ENCODE measurements at regions not wholly inside any gene's neighbourhood (a gene's known extent, or its start where the extent isn't known, plus 50 kb on each side); places are given as distances from the start of the nearest gene placed in this dataset.
A peak's percentile ranks its signal among the peaks of the same experiment; 100 is the strongest.
"Not testable (repeated sequence)": the region's sequence is repeated elsewhere in the genome, so short reads cannot be mapped to it uniquely, and the experiment has no call there.

- Mint-ChIP-seq H3K36me3 (ENCODE audit: low read depth) (no peaks in the 10 kb centered on the region), H3K9me3 (no peaks in the 10 kb centered on the region), H3K4me1 (peaks cover 9% of the 10 kb centered on the region), H3K27me3 (peaks cover 36% of the 10 kb centered on the region), H3K27ac (no peak overlapping the region), H3K4me3 (no peak overlapping the region)
- no peak for DNase-seq
- ChIA-PET POLR2A (no interaction called here), CTCF (no interaction called here)
These were observed 185.0 kb upstream of the NRXN3 start for GRCh38 chr14:77985211-77985615.

- Mint-ChIP-seq H3K27ac (no peak overlapping the region), H3K4me3 (no peak overlapping the region), H3K27me3 (peaks cover 28% of the 10 kb centered on the region)
These were observed 183.4 kb upstream of the NRXN3 start for GRCh38 chr14:77986773-77987172.

GRCh38 chr14:77988096-77988870 is 181.9 kb upstream of the NRXN3 start:
- peaks cover 4% of the 10 kb centered on the region for H3K4me1 Mint-ChIP-seq
- H3K36me3 Mint-ChIP-seq (ENCODE audit: low read depth) = no peaks in the 10 kb centered on the region
- ChIA-PET POLR2A (no interaction called here), CTCF (interaction anchor here (0.9 kb wide), 1 partner anchor 125 kb away, joined by 3 read pairs; no protein-coding TSS in a partner anchor)
- DNase-seq = no peak
- no peaks in the 10 kb centered on the region for H3K9me3 Mint-ChIP-seq
- no peak overlapping the region for H3K27ac Mint-ChIP-seq
- H3K27me3 Mint-ChIP-seq = peaks cover 23% of the 10 kb centered on the region
- no peak overlapping the region for H3K4me3 Mint-ChIP-seq

More at GRCh38 chr14:77986773-77987172, 183.4 kb upstream of the NRXN3 start:
- ChIA-PET POLR2A (no interaction called here), CTCF (no interaction called here)
- Mint-ChIP-seq H3K9me3 (no peaks in the 10 kb centered on the region), H3K36me3 (ENCODE audit: low read depth) (no peaks in the 10 kb centered on the region), H3K4me1 (peaks cover 4% of the 10 kb centered on the region)
- DNase-seq = no peak

GRCh38 chr14:77988970-77989369 is 181.2 kb upstream of the NRXN3 start:
- Mint-ChIP-seq H3K27me3 (peaks cover 23% of the 10 kb centered on the region), H3K27ac (no peak overlapping the region), H3K9me3 (no peaks in the 10 kb centered on the region), H3K36me3 (ENCODE audit: low read depth) (no peaks in the 10 kb centered on the region), H3K4me3 (no peak overlapping the region), H3K4me1 (peaks cover 4% of the 10 kb centered on the region)
- DNase-seq = no peak
- CTCF ChIA-PET = interaction anchor here (0.9 kb wide), 1 partner anchor 126 kb away, joined by 3 read pairs; no protein-coding TSS in a partner anchor
- POLR2A ChIA-PET = no interaction called here

- CTCF ChIA-PET = interaction anchor here (0.9 kb wide), 1 partner anchor 127 kb away, joined by 3 read pairs; no protein-coding TSS in a partner anchor
These were observed 180.7 kb upstream of the NRXN3 start for GRCh38 chr14:77989441-77989991.

GRCh38 chr14:77990337-77990736 is 179.8 kb upstream of the NRXN3 start:
- POLR2A ChIA-PET = no interaction called here
- no peak for DNase-seq
- Mint-ChIP-seq H3K9me3 (no peaks in the 10 kb centered on the region), H3K4me3 (no peak overlapping the region), H3K36me3 (ENCODE audit: low read depth) (no peaks in the 10 kb centered on the region), H3K4me1 (no peaks in the 10 kb centered on the region), H3K27me3 (peaks cover 18% of the 10 kb centered on the region), H3K27ac (no peak overlapping the region)
- CTCF ChIA-PET = no interaction called here

More at GRCh38 chr14:77989441-77989991, 180.7 kb upstream of the NRXN3 start:
- no peaks in the 10 kb centered on the region for H3K9me3 Mint-ChIP-seq
- H3K4me3 Mint-ChIP-seq = no peak overlapping the region
- no peak for DNase-seq
- peaks cover 4% of the 10 kb centered on the region for H3K4me1 Mint-ChIP-seq
- H3K27ac Mint-ChIP-seq = no peak overlapping the region
- no peaks in the 10 kb centered on the region for H3K36me3 Mint-ChIP-seq (ENCODE audit: low read depth)
- POLR2A ChIA-PET = no interaction called here
- peaks cover 21% of the 10 kb centered on the region for H3K27me3 Mint-ChIP-seq

GRCh38 chr14:77991128-77991772 is 178.9 kb upstream of the NRXN3 start:
- Mint-ChIP-seq H3K27ac (no peak overlapping the region), H3K27me3 (peaks cover 18% of the 10 kb centered on the region), H3K4me3 (no peak overlapping the region), H3K36me3 (ENCODE audit: low read depth) (no peaks in the 10 kb centered on the region), H3K4me1 (no peaks in the 10 kb centered on the region), H3K9me3 (no peaks in the 10 kb centered on the region)
- ChIA-PET CTCF (interaction anchor here (0.7 to 1.6 kb wide), 3 partner anchors 128 to 1840 kb away, joined by 3 to 6 read pairs (median 3); partner anchors contain the start of gene GPATCH2L), POLR2A (no interaction called here)
- no peak for DNase-seq

- peaks cover 20% of the 10 kb centered on the region for H3K36me3 Mint-ChIP-seq (ENCODE audit: low read depth)
- H3K27me3 Mint-ChIP-seq = peaks cover 26% of the 10 kb centered on the region
- peak overlapping the region; percentile 36 for H3K27ac Mint-ChIP-seq
- ChIA-PET POLR2A (no interaction called here), CTCF (no interaction called here)
- peaks cover 22% of the 10 kb centered on the region for H3K9me3 Mint-ChIP-seq
- no peak overlapping the region for H3K4me3 Mint-ChIP-seq
- peaks cover 27% of the 10 kb centered on the region for H3K4me1 Mint-ChIP-seq
- peak; percentile 58 for DNase-seq
These were observed 164.8 kb upstream of the NRXN3 start for GRCh38 chr14:78005325-78005724.

- Mint-ChIP-seq H3K27me3 (peaks cover 23% of the 10 kb centered on the region), H3K4me3 (no peak overlapping the region), H3K4me1 (peaks cover 27% of the 10 kb centered on the region), H3K9me3 (peaks cover 18% of the 10 kb centered on the region), H3K36me3 (ENCODE audit: low read depth) (peaks cover 16% of the 10 kb centered on the region), H3K27ac (no peak overlapping the region)
- DNase-seq = no peak
- ChIA-PET POLR2A (no interaction called here), CTCF (no interaction called here)
These were observed 163.0 kb upstream of the NRXN3 start for GRCh38 chr14:78007160-78007559.

GRCh38 chr14:78010688-78011087 is 159.5 kb upstream of the NRXN3 start:
- no peak for DNase-seq
- peaks cover 6% of the 10 kb centered on the region for H3K9me3 Mint-ChIP-seq
- H3K4me3 Mint-ChIP-seq = no peak overlapping the region
- peaks cover 18% of the 10 kb centered on the region for H3K4me1 Mint-ChIP-seq
- no peak overlapping the region for H3K27ac Mint-ChIP-seq
- POLR2A ChIA-PET = no interaction called here
- H3K36me3 Mint-ChIP-seq (ENCODE audit: low read depth) = peaks cover 5% of the 10 kb centered on the region
- CTCF ChIA-PET = no interaction called here
- peaks cover 25% of the 10 kb centered on the region for H3K27me3 Mint-ChIP-seq

GRCh38 chr14:78013911-78014310 is 156.3 kb upstream of the NRXN3 start:
- peaks cover 26% of the 10 kb centered on the region for H3K27me3 Mint-ChIP-seq
- H3K9me3 Mint-ChIP-seq; CTCF ChIA-PET; H3K4me1 Mint-ChIP-seq; H3K36me3 Mint-ChIP-seq (ENCODE audit: low read depth); POLR2A ChIA-PET; H3K27ac Mint-ChIP-seq; DNase-seq; H3K4me3 Mint-ChIP-seq: not testable (repeated sequence)

GRCh38 chr14:78016532-78016931 is 153.6 kb upstream of the NRXN3 start:
- Mint-ChIP-seq H3K27ac (no peak overlapping the region), H3K36me3 (ENCODE audit: low read depth) (no peaks in the 10 kb centered on the region), H3K9me3 (no peaks in the 10 kb centered on the region), H3K27me3 (peaks cover 18% of the 10 kb centered on the region), H3K4me1 (no peaks in the 10 kb centered on the region), H3K4me3 (no peak overlapping the region)
- ChIA-PET CTCF (no interaction called here), POLR2A (no interaction called here)
- no peak for DNase-seq

- no peak overlapping the region for H3K4me3 Mint-ChIP-seq
- ChIA-PET POLR2A (interaction anchor here (0.6 kb wide), 1 partner anchor 1307 kb away, joined by 3 read pairs; no protein-coding TSS in a partner anchor), CTCF (no interaction called here)
- no peaks in the 10 kb centered on the region for H3K36me3 Mint-ChIP-seq (ENCODE audit: low read depth)
- H3K27me3 Mint-ChIP-seq = peaks cover 15% of the 10 kb centered on the region
- no peaks in the 10 kb centered on the region for H3K9me3 Mint-ChIP-seq
- no peaks in the 10 kb centered on the region for H3K4me1 Mint-ChIP-seq
- no peak overlapping the region for H3K27ac Mint-ChIP-seq
- no peak for DNase-seq
These were observed 151.9 kb upstream of the NRXN3 start for GRCh38 chr14:78018283-78018682.
